ENCODE measurements at regions not wholly inside any gene's neighbourhood (a gene's known extent, or its start where the extent isn't known, plus 50 kb on each side); places are given as distances from the start of the nearest gene placed in this dataset.
A peak's percentile ranks its signal among the peaks of the same experiment; 100 is the strongest.

DNA sequence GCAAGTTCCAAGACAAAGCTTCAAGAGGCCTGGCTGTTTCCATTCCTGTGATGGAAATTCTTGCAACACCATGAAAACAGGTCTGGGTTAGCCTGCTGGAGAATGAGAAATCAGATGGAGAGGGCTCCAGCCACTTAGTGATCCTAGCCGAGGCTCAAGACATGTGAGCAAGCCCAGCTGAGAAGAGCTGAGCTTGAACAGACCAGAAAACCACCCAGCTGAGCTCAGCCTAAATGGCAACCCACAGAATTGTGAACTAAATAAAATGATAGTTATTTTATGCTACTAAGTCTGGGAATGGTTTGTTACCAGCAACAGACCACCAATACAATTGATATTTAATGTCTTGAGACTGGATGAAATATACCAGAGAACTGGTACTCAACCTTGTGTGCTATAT is 494.5 kb downstream of the RMST start:
- DNase-seq, result no peak
- H3K27me3 Mint-ChIP-seq (ENCODE audit: unreplicated experiment), result no peaks in the 10 kb centered on the region
- H3K4me3 Mint-ChIP-seq (ENCODE audit: unreplicated experiment), result no peak overlapping the region
- H3K4me1 Mint-ChIP-seq (ENCODE audit: low read depth, unreplicated experiment), result no peaks in the 10 kb centered on the region
- TF ChIP-seq, protein P1, sequence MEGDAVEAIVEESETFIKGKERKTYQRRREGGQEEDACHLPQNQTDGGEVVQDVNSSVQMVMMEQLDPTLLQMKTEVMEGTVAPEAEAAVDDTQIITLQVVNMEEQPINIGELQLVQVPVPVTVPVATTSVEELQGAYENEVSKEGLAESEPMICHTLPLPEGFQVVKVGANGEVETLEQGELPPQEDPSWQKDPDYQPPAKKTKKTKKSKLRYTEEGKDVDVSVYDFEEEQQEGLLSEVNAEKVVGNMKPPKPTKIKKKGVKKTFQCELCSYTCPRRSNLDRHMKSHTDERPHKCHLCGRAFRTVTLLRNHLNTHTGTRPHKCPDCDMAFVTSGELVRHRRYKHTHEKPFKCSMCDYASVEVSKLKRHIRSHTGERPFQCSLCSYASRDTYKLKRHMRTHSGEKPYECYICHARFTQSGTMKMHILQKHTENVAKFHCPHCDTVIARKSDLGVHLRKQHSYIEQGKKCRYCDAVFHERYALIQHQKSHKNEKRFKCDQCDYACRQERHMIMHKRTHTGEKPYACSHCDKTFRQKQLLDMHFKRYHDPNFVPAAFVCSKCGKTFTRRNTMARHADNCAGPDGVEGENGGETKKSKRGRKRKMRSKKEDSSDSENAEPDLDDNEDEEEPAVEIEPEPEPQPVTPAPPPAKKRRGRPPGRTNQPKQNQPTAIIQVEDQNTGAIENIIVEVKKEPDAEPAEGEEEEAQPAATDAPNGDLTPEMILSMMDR (IDR thresholded peaks at IDR 0.05; ENCODE audit: partially characterized antibody, unreplicated experiment), result no peak
- H3K9me3 Mint-ChIP-seq (ENCODE audit: unreplicated experiment), result no peaks in the 10 kb centered on the region
- no peaks in the 10 kb centered on the region for H3K36me3 Mint-ChIP-seq (ENCODE audit: unreplicated experiment)
- H3K27ac Mint-ChIP-seq (ENCODE audit: unreplicated experiment), result no peak overlapping the region

DNA sequence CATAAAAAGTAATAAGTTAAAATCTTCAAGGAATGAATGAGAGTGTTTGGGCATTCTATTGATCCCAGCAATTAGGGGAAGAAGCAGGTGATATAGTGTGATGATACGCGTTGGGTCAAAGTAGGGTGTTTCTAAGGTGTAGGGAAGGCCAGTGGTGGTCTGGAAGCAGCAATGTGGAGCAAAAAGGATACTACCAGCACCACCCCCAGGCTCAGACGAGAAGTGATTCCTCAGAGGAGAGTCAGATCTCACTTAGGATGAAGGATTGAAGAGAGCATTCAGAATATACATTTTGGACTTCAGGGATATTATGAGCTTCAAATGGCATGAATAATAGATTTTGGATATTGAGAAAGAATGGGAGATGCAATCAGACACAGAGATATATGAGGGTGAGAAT is 497.6 kb downstream of the RMST start:
- Mint-ChIP-seq H3K4me1 (ENCODE audit: low read depth, unreplicated experiment) (no peaks in the 10 kb centered on the region), H3K36me3 (ENCODE audit: unreplicated experiment) (no peaks in the 10 kb centered on the region), H3K27me3 (ENCODE audit: unreplicated experiment) (no peaks in the 10 kb centered on the region), H3K4me3 (ENCODE audit: unreplicated experiment) (no peak overlapping the region), H3K9me3 (ENCODE audit: unreplicated experiment) (no peaks in the 10 kb centered on the region), H3K27ac (ENCODE audit: unreplicated experiment) (no peak overlapping the region)
- TF ChIP-seq, protein P1 (IDR thresholded peaks at IDR 0.05; ENCODE audit: partially characterized antibody, unreplicated experiment), result no peak
- DNase-seq, result no peak

DNA sequence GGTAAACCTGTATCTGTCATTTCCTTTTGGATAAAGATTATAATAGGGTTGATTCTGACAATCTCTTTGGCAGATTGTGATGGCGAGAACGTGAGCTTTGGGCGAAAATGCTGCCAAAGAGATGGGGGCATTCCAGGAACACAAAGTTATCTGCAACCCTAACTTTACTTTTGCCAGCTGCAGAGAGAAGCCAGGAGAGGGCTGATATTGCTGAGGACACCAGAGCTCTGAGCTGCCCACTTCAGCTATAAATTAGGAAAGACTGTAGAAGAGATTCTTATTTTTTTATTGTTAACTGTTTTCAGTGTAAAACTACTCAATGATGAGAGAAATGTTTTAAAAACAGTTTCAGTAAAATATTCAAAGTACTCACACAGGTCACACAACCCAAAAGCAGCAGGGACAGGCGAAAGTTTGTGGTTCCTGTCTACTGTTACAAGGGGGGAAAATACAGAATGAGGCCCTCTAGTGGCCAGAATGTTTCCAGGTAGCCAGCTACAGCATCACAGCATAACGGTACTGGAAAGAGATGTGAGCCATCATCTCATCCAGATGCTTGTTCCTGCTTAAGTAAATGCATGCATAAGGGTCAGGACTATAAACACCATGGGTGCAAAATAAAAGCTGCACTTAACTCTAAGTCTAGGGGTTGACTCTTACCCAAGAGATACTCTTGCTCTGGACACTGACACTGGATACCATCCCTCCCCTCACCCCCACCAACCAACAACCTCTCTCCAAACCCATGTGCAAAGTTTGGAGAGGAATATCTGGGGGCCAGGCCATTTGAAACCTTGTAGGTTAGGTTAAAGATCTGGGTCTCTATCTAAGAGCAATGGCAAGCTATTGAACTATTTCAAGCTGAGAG is 498.4 kb downstream of the RMST start:
- no peaks in the 10 kb centered on the region for H3K27me3 Mint-ChIP-seq (ENCODE audit: unreplicated experiment)
- peak; percentile 39 for DNase-seq
- H3K4me3 Mint-ChIP-seq (ENCODE audit: unreplicated experiment), result no peak overlapping the region

DNA sequence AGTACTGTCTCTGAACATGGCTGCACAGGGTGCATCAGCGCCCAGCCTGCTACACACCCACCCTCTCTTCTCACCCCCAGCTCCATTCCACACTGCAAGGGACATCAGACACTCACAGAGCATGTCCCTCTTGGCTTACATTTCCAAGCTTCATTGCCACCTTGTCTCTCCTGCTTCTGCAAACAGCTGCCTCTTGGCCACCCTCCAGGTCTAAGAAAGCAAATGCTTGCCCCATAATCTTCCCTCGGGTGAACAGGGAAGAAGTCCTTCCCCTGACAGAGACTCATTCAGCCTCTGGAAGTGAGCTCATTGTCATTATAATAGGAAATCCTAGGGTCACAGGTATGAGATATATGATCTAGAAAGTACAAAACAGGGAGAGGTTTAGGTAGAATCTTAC is 505.2 kb downstream of the RMST start:
- DNase-seq, result no peak
- Mint-ChIP-seq H3K4me3 (ENCODE audit: unreplicated experiment) (no peak overlapping the region), H3K27ac (ENCODE audit: unreplicated experiment) (no peak overlapping the region), H3K9me3 (ENCODE audit: unreplicated experiment) (no peaks in the 10 kb centered on the region), H3K27me3 (ENCODE audit: unreplicated experiment) (peaks cover 2% of the 10 kb centered on the region), H3K4me1 (ENCODE audit: low read depth, unreplicated experiment) (no peaks in the 10 kb centered on the region), H3K36me3 (ENCODE audit: unreplicated experiment) (no peaks in the 10 kb centered on the region)
- TF ChIP-seq, protein P1 (IDR thresholded peaks at IDR 0.05; ENCODE audit: partially characterized antibody, unreplicated experiment), result no peak

More for the DNA sequence above, 498.4 kb downstream of the RMST start:
- no peaks in the 10 kb centered on the region for H3K36me3 Mint-ChIP-seq (ENCODE audit: unreplicated experiment)
- H3K9me3 Mint-ChIP-seq (ENCODE audit: unreplicated experiment), result no peaks in the 10 kb centered on the region
- TF ChIP-seq, protein P1 (IDR thresholded peaks at IDR 0.05; ENCODE audit: partially characterized antibody, unreplicated experiment), result peak; percentile 80
- H3K4me1 Mint-ChIP-seq (ENCODE audit: low read depth, unreplicated experiment), result no peaks in the 10 kb centered on the region
- no peak overlapping the region for H3K27ac Mint-ChIP-seq (ENCODE audit: unreplicated experiment)

DNA sequence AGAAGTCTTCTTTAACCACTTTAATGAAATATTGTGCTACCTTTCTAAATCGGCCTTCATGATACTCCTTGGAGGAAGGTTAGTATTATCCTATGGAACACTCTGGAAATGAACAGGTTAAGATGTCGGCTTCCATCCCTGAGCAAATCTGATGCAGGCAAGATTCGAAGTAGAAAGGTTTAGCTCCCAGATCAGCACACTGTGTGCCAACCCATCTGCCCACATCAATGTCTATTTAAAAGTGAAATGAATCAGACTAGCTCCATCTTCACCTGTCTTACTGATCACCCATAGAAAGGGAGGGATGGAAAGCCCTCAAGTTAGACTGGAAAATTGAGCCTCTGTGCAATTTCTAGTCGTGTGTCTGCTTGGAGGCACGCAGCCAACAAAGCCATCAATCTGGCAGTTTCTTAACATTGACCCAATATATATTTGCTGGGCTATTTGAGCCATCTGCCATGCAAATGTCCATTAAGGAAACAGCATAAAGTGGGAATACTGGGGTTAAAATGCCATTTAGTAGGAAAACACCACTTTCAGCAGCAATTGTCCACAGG is 506.1 kb downstream of the RMST start:
- Mint-ChIP-seq H3K4me3 (ENCODE audit: unreplicated experiment) (no peak overlapping the region), H3K9me3 (ENCODE audit: unreplicated experiment) (no peaks in the 10 kb centered on the region), H3K36me3 (ENCODE audit: unreplicated experiment) (no peaks in the 10 kb centered on the region), H3K27ac (ENCODE audit: unreplicated experiment) (peak overlapping the region; percentile 24), H3K27me3 (ENCODE audit: unreplicated experiment) (peaks cover 2% of the 10 kb centered on the region), H3K4me1 (ENCODE audit: low read depth, unreplicated experiment) (no peaks in the 10 kb centered on the region)
- DNase-seq, result no peak
- TF ChIP-seq, protein P1 (IDR thresholded peaks at IDR 0.05; ENCODE audit: partially characterized antibody, unreplicated experiment), result no peak

Measured in glutamatergic neuron (in vitro differentiated cells).